ENCODE measurements at regions not wholly inside any gene's neighbourhood (a gene's known extent, or its start where the extent isn't known, plus 50 kb on each side); places are given as distances from the start of the nearest gene placed in this dataset.

DNA sequence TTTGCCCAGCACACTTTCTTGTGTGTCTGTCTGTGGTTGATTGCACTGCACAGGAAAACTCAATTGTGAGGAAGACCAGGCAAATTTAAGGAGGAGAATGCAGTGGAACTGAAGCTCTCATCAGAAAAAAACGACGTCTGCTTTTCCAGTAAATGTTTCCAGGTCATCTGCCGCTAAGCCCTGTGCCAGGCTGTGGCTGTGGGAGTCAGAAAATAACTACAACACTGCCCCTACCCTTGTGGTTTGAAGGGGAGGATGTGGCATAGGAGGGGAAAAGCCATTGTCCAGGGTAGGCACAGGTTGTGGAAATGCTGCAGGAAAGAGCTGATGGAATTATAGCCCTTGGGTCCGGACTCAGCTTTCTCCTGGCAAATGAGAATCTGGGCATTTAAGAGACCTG is 259.7 kb upstream of the TMEM132C start:
- Histone ChIP-seq H2BK12ac (ENCODE audit: low read depth, low read length) (no peak overlapping the region), H3K4ac (replicated peaks; ENCODE audit: insufficient read length, low read depth, low read length) (no peak overlapping the region), H3K14ac (ENCODE audit: insufficient read length) (no peak overlapping the region), H2AK5ac (ENCODE audit: low read depth, low read length) (no peak overlapping the region), H3K9ac (replicated peaks in 1 of 4; ENCODE audit: extremely low read depth in 1 of 4, low read depth in 3 of 4, low read length in 3 of 4) (no peak overlapping the region), H3K36me3 (ENCODE audit: control insufficient read depth in 2 of 4, insufficient read depth in 4 of 4, low read length in 3 of 4) (no peaks in the 10 kb centered on the region), H4K5ac (ENCODE audit: insufficient read length, low read depth, low read length) (no peak overlapping the region), H4K8ac (ENCODE audit: extremely low read depth, insufficient read depth, low read length) (no peak overlapping the region), H3K27ac (ENCODE audit: low read depth, low read length) (no peak overlapping the region), H4K91ac (replicated peaks; ENCODE audit: insufficient read length, low read length) (no peak overlapping the region), H2BK120ac (replicated peaks; ENCODE audit: low read depth, low read length) (no peak overlapping the region), H3K4me1 (replicated peaks in 1 of 4; ENCODE audit: control insufficient read depth in 3 of 4, insufficient read depth in 4 of 4, low read length in 3 of 4) (no peaks in the 10 kb centered on the region), H2BK15ac (ENCODE audit: low read length) (no peak overlapping the region), H3K9me3 (ENCODE audit: insufficient read depth in 2 of 2, low read depth in 1 of 2, low read length in 1 of 2) (no peaks in the 10 kb centered on the region), H3K79me2 (ENCODE audit: control insufficient read depth in 1 of 2, insufficient read depth in 2 of 2, low read length in 2 of 2) (no peaks in the 10 kb centered on the region), H3K18ac (ENCODE audit: extremely low read depth, low read length) (no peak overlapping the region; the same call in 1 of the 2 replicates), H3K4me2 (ENCODE audit: insufficient read depth in 1 of 2, low read depth in 2 of 2, low read length in 2 of 2) (no peak overlapping the region), H3K56ac (replicated peaks; ENCODE audit: insufficient read length, low read depth, low read length) (no peak overlapping the region), H2BK20ac (ENCODE audit: low read length) (no peak overlapping the region), H3K79me1 (ENCODE audit: low read depth, low read length) (no peaks in the 10 kb centered on the region), H3K23me2 (ENCODE audit: low read depth, low read length) (no peaks in the 10 kb centered on the region), H2AFZ (ENCODE audit: low read length) (peak overlapping the region; percentile 18; the same call in 1 of the 2 replicates), H2BK5ac (ENCODE audit: low read depth, low read length) (no peak overlapping the region), H4K20me1 (replicated peaks in 1 of 2; ENCODE audit: control insufficient read depth in 1 of 2, insufficient read depth in 2 of 2, low read length in 2 of 2) (no peaks in the 10 kb centered on the region), H3K27me3 (replicated peaks in 1 of 4; ENCODE audit: control insufficient read depth in 3 of 4, extremely low read depth in 1 of 4, insufficient read depth in 3 of 4, low read length in 3 of 4) (no peaks in the 10 kb centered on the region), H3K23ac (ENCODE audit: insufficient read length) (no peak overlapping the region), H3K4me3 (ENCODE audit: extremely low read depth in 1 of 4, insufficient read depth in 2 of 4, low read depth in 3 of 4, low read length in 4 of 4) (no peak overlapping the region)
- DNase-seq (ENCODE audit: low read depth in 1 of 2, low spot score in 2 of 2) (no peak), FAIRE-seq (no peak)
- 92% methylated on average over 4 of the region's 4 CpGs; no CpG with 5 or more reads in 1 of the 2 experiments for WGBS, 2 experiments (ENCODE audit: extremely low coverage in 1 of 2, insufficient coverage in 1 of 2, insufficient read length in 1 of 2, insufficient replicate concordance in 2 of 2, low coverage in 1 of 2, low lambda C conversion rate in 2 of 2, missing lambda C conversion rate in 1 of 2)
- ChIA-PET CTCF (ENCODE audit: partially characterized antibody) (interaction anchor here (1.3 kb wide), 1 partner anchor 62 kb away, joined by 4 read pairs; no protein-coding TSS in a partner anchor), POLR2A (ENCODE audit: partially characterized antibody) (no interaction called here)
- no peak for TF ChIP-seq HDAC6 (IDR thresholded peaks at IDR 0.05; ENCODE audit: low read depth, low read length)
- no peak for TF ChIP-seq SP2 (IDR thresholded peaks at IDR 0.05; ENCODE audit: low read length)
- TF ChIP-seq, protein P1, sequence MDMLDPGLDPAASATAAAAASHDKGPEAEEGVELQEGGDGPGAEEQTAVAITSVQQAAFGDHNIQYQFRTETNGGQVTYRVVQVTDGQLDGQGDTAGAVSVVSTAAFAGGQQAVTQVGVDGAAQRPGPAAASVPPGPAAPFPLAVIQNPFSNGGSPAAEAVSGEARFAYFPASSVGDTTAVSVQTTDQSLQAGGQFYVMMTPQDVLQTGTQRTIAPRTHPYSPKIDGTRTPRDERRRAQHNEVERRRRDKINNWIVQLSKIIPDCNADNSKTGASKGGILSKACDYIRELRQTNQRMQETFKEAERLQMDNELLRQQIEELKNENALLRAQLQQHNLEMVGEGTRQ (IDR thresholded peaks at IDR 0.05; ENCODE audit: low read length): no peak
- TF ChIP-seq BCL11A (IDR thresholded peaks at IDR 0.05; ENCODE audit: low read depth in 2 of 2, low read length in 2 of 2): no peak
- TF ChIP-seq SAP30 (IDR thresholded peaks at IDR 0.05; ENCODE audit: insufficient read depth, insufficient replicate concordance, low read length): no peak
- TF ChIP-seq YY1 (IDR thresholded peaks at IDR 0.05; ENCODE audit: low read depth, low read length): no peak
- no peak for TF ChIP-seq EP300 (IDR thresholded peaks at IDR 0.05; ENCODE audit: borderline replicate concordance in 1 of 2, low read depth in 2 of 2, low read length in 2 of 2)
- TF ChIP-seq, protein P2, sequence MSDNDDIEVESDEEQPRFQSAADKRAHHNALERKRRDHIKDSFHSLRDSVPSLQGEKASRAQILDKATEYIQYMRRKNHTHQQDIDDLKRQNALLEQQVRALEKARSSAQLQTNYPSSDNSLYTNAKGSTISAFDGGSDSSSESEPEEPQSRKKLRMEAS (IDR thresholded peaks at IDR 0.05): no peak
- TF ChIP-seq CTBP2 (IDR thresholded peaks at IDR 0.05; ENCODE audit: borderline replicate concordance, insufficient read depth, insufficient read length, low read length): no peak
- TF ChIP-seq, protein P3, sequence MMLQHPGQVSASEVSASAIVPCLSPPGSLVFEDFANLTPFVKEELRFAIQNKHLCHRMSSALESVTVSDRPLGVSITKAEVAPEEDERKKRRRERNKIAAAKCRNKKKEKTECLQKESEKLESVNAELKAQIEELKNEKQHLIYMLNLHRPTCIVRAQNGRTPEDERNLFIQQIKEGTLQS (IDR thresholded peaks at IDR 0.05; ENCODE audit: insufficient read depth, low read depth, low read length): no peak
